ENCODE measurements at regions not wholly inside any gene's neighbourhood (a gene's known extent, or its start where the extent isn't known, plus 50 kb on each side); places are given as distances from the start of the nearest gene placed in this dataset.

DNA sequence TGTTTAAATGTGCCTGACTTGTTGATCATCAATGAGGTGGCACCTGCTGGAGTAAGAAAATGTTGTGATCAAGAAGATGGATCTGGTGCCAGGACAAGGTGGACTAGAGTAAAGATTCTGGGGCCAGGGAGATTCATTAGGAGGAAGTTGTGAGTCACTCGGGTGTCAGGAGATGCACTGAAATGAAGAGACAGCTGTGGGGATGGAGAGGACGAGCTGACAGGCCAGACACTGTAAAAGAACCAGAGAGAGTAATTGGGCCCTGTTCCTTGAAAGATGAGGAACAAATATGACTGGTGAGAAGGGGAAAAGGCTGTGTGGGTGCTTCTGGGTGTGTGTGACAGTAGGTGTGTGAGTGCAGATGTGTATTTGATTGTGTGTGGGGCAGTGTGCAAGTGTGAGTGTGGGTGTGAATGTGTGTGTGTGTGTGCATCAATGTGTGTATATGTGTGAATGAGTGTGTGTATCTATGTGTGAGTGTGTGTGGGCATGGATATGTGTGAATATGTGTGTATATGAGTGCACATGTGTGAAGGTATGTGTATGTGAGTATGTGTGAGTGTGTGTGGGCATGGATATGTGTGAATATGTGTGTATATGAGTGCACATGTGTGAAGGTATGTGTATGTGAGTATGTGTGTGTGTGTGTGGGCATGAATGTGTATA lies 260.5 kb downstream of the RFC3 start:
- H3K4me1 ChIP-seq (ENCODE audit: control insufficient read depth in 2 of 2, insufficient read depth in 2 of 2, low read length in 2 of 2) = no peaks in the 10 kb centered on the region
- H3K36me3 ChIP-seq (ENCODE audit: control insufficient read depth in 2 of 2, insufficient read depth in 2 of 2, low read length in 2 of 2) = no peaks in the 10 kb centered on the region
- H3K9ac ChIP-seq (ENCODE audit: low read depth in 1 of 2, low read length in 2 of 2) = no peak overlapping the region
- no peaks in the 10 kb centered on the region for H3K9me3 ChIP-seq (ENCODE audit: control insufficient read depth in 2 of 2, low read length in 2 of 2)
- H3K27ac ChIP-seq (ENCODE audit: low read depth in 2 of 2, low read length in 2 of 2) = no peak overlapping the region
- no peak overlapping the region for H3K4me3 ChIP-seq (ENCODE audit: low read length in 2 of 2)
- no peaks in the 10 kb centered on the region for H3K27me3 ChIP-seq (ENCODE audit: control insufficient read depth in 2 of 2, insufficient read depth in 2 of 2, low read length in 2 of 2)

DNA sequence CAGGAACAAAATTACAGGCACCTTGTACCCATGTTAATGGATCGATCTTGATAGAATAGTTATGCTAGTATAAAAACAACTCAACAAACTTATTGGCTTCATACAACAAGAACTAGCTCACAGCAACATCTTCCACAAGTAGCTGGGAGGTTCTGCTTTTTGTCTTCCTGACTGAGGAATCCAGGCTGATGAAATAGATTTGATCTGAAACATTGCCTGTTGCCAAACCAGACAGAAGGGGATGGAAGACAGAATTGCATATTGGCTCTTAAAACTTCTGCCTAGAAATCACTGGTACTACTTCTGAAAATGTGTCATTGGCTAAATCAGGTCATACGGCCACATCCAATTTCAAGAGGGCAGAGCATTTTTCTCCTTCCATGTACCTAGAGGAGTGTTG lies 267.3 kb downstream of the RFC3 start:
- Histone ChIP-seq H3K27ac (ENCODE audit: low read depth in 2 of 2, low read length in 2 of 2) (no peak overlapping the region), H3K9ac (ENCODE audit: low read depth in 1 of 2, low read length in 2 of 2) (no peak overlapping the region), H3K27me3 (ENCODE audit: control insufficient read depth in 2 of 2, insufficient read depth in 2 of 2, low read length in 2 of 2) (no peaks in the 10 kb centered on the region), H3K9me3 (ENCODE audit: control insufficient read depth in 2 of 2, low read length in 2 of 2) (no peaks in the 10 kb centered on the region), H3K4me1 (ENCODE audit: control insufficient read depth in 2 of 2, insufficient read depth in 2 of 2, low read length in 2 of 2) (peaks cover 0 to 7% of the 10 kb centered on the region in 2 donors), H3K36me3 (ENCODE audit: control insufficient read depth in 2 of 2, insufficient read depth in 2 of 2, low read length in 2 of 2) (no peaks in the 10 kb centered on the region), H3K4me3 (ENCODE audit: low read length in 2 of 2) (no peak overlapping the region)

DNA sequence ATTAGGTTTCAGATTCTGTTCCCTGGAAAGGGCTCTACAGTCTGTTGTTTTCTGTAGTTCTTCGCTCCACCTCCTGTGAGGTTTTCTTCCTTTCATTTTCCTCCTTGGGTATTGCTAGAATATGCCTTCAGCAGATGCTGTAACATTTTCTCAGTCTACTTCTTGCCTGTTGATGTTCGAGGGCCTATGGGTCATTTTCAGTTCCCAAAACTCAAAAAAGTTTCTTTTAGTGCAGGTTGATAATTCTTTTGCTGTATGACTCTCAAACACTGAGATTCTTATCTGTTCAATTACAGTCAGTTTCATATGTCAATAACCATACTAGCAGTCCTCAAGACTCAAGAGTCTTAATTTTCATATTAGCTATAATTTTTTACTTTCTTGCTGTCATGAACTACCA lies 268.3 kb downstream of the RFC3 start:
- Histone ChIP-seq H3K9me3 (ENCODE audit: control insufficient read depth in 2 of 2, low read length in 2 of 2) (no peaks in the 10 kb centered on the region), H3K27me3 (ENCODE audit: control insufficient read depth in 2 of 2, insufficient read depth in 2 of 2, low read length in 2 of 2) (no peaks in the 10 kb centered on the region), H3K4me3 (ENCODE audit: low read length in 2 of 2) (no peak overlapping the region), H3K9ac (ENCODE audit: low read depth in 1 of 2, low read length in 2 of 2) (no peak overlapping the region), H3K36me3 (ENCODE audit: control insufficient read depth in 2 of 2, insufficient read depth in 2 of 2, low read length in 2 of 2) (no peaks in the 10 kb centered on the region), H3K27ac (ENCODE audit: low read depth in 2 of 2, low read length in 2 of 2) (no peak overlapping the region), H3K4me1 (ENCODE audit: control insufficient read depth in 2 of 2, insufficient read depth in 2 of 2, low read length in 2 of 2) (peaks cover 0 to 7% of the 10 kb centered on the region in 2 donors)

DNA sequence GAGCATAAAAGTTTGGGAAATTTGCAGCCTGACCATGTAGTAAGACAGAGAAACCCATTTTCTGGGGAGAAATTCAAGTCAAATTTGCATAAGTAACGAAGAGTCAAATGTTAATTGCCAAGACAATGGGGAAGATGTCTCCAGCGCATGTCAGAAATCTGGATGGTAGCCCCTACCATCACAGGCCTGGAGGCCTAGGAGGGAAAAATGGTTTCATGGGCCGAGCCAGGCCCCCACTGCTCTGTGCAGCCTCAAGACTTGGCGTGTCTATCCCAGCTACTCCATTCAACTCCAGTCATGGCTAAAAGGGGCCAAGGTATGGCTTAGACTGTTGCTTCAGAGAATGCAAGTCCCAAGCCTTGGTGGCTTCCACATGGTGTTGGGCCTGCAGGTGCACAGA lies 269.8 kb downstream of the RFC3 start:
- no peak overlapping the region for H3K27ac ChIP-seq (ENCODE audit: low read depth in 2 of 2, low read length in 2 of 2)

DNA sequence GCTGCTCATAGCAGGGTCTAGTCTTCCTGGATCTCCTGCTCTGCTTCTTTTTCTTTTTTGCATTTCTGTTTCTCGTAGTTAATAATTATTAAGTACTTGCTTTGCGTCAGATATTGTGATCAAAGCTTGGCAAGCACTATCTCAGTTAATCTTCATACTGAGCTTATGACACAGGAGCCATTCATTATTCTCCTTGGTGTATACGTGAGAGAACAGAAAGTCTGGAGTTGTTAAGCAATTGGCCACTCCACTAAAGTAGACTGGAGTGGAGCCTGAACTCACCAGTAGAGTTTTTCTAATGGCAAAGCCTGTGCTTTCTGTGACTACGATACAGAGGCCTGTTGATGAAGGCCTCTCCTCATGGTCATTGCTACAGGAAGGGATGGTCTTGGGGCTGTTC lies 285.9 kb downstream of the RFC3 start:
- Histone ChIP-seq H3K27me3 (ENCODE audit: control insufficient read depth in 2 of 2, insufficient read depth in 2 of 2, low read length in 2 of 2) (no peaks in the 10 kb centered on the region), H3K9me3 (ENCODE audit: control insufficient read depth in 2 of 2, low read length in 2 of 2) (no peaks in the 10 kb centered on the region), H3K4me3 (ENCODE audit: low read length in 2 of 2) (no peak overlapping the region), H3K4me1 (ENCODE audit: control insufficient read depth in 2 of 2, insufficient read depth in 2 of 2, low read length in 2 of 2) (no peaks in the 10 kb centered on the region), H3K36me3 (ENCODE audit: control insufficient read depth in 2 of 2, insufficient read depth in 2 of 2, low read length in 2 of 2) (no peaks in the 10 kb centered on the region), H3K9ac (ENCODE audit: low read depth in 1 of 2, low read length in 2 of 2) (no peak overlapping the region), H3K27ac (ENCODE audit: low read depth in 2 of 2, low read length in 2 of 2) (no peak overlapping the region)

More for the DNA sequence above, 269.8 kb downstream of the RFC3 start:
- H3K4me3 ChIP-seq (ENCODE audit: low read length in 2 of 2) = no peak overlapping the region
- H3K36me3 ChIP-seq (ENCODE audit: control insufficient read depth in 2 of 2, insufficient read depth in 2 of 2, low read length in 2 of 2) = no peaks in the 10 kb centered on the region
- H3K9me3 ChIP-seq (ENCODE audit: control insufficient read depth in 2 of 2, low read length in 2 of 2) = no peaks in the 10 kb centered on the region
- H3K4me1 ChIP-seq (ENCODE audit: control insufficient read depth in 2 of 2, insufficient read depth in 2 of 2, low read length in 2 of 2) = peaks cover 0 to 7% of the 10 kb centered on the region in 2 donors
- no peak overlapping the region for H3K9ac ChIP-seq (ENCODE audit: low read depth in 1 of 2, low read length in 2 of 2)
- H3K27me3 ChIP-seq (ENCODE audit: control insufficient read depth in 2 of 2, insufficient read depth in 2 of 2, low read length in 2 of 2) = no peaks in the 10 kb centered on the region

DNA sequence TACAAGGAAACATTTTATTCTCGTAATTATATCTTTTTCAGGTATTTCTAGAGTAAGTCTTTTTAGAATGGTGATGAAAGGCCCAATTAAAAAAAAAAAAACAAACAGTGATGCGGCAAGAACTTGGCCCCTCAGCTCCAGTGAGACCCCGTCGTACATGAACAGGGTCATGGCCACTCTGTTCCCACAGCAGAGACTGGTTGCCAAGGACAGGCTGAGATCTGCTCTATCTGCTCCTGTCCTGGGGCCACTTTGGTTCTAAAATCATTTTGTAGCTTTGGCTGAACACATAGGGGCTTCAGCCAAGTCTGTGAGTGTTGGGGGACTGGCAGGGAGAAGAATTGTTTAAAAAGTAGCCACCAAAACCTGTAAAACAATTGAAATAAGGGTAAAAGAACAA lies 286.9 kb downstream of the RFC3 start:
- Histone ChIP-seq H3K27me3 (ENCODE audit: control insufficient read depth in 2 of 2, insufficient read depth in 2 of 2, low read length in 2 of 2) (no peaks in the 10 kb centered on the region), H3K36me3 (ENCODE audit: control insufficient read depth in 2 of 2, insufficient read depth in 2 of 2, low read length in 2 of 2) (no peaks in the 10 kb centered on the region), H3K4me3 (ENCODE audit: low read length in 2 of 2) (no peak overlapping the region), H3K9ac (ENCODE audit: low read depth in 1 of 2, low read length in 2 of 2) (no peak overlapping the region), H3K4me1 (ENCODE audit: control insufficient read depth in 2 of 2, insufficient read depth in 2 of 2, low read length in 2 of 2) (no peaks in the 10 kb centered on the region), H3K9me3 (ENCODE audit: control insufficient read depth in 2 of 2, low read length in 2 of 2) (no peaks in the 10 kb centered on the region), H3K27ac (ENCODE audit: low read depth in 2 of 2, low read length in 2 of 2) (no peak overlapping the region)

DNA sequence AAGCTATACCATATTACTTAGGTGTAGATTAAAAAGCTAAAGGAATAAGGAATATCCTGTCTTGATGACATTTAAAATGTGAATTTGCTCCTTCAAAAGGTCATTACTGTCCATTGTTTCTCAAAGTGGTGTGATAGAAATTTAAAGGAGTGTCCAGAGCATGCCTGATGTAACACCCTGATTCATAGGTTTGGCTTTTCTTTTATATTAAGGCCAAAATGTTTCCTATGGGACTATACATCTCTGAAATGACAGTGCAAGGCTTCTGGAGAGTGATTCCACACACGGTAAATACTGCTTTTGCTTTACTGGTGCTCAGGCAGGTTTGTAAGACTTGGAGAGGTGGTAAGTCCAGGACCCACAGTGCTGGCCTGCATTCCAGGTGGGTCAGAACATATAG lies 289.9 kb downstream of the RFC3 start:
- Histone ChIP-seq H3K4me3 (ENCODE audit: low read length in 2 of 2) (no peak overlapping the region), H3K9ac (ENCODE audit: low read depth in 1 of 2, low read length in 2 of 2) (no peak overlapping the region), H3K9me3 (ENCODE audit: control insufficient read depth in 2 of 2, low read length in 2 of 2) (no peaks in the 10 kb centered on the region), H3K4me1 (ENCODE audit: control insufficient read depth in 2 of 2, insufficient read depth in 2 of 2, low read length in 2 of 2) (no peaks in the 10 kb centered on the region), H3K27me3 (ENCODE audit: control insufficient read depth in 2 of 2, insufficient read depth in 2 of 2, low read length in 2 of 2) (no peaks in the 10 kb centered on the region), H3K27ac (ENCODE audit: low read depth in 2 of 2, low read length in 2 of 2) (no peak overlapping the region), H3K36me3 (ENCODE audit: control insufficient read depth in 2 of 2, insufficient read depth in 2 of 2, low read length in 2 of 2) (no peaks in the 10 kb centered on the region)

DNA sequence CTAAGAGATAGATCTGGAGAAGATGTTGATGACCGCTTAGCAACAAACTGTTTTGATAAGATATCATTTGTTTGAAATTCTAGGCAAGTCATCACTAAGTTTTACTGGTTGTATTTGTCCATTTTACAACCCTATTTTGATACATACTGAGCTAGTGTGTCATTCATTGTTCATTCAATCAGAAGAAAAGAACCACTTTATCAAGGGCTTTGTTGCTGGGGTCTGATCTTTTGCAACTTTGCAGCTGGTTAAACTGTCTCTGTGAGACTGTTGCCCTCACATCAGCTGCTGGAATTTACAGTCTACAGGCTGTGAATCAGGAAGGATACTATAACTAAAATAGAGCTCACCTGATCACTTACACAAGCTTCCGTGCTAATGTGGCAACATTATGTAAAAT lies 290.5 kb downstream of the RFC3 start:
- H3K4me1 ChIP-seq (ENCODE audit: control insufficient read depth in 2 of 2, insufficient read depth in 2 of 2, low read length in 2 of 2) = no peaks in the 10 kb centered on the region
- no peak overlapping the region for H3K27ac ChIP-seq (ENCODE audit: low read depth in 2 of 2, low read length in 2 of 2)
- no peaks in the 10 kb centered on the region for H3K9me3 ChIP-seq (ENCODE audit: control insufficient read depth in 2 of 2, low read length in 2 of 2)
- no peaks in the 10 kb centered on the region for H3K27me3 ChIP-seq (ENCODE audit: control insufficient read depth in 2 of 2, insufficient read depth in 2 of 2, low read length in 2 of 2)
- no peak overlapping the region for H3K4me3 ChIP-seq (ENCODE audit: low read length in 2 of 2)
- no peaks in the 10 kb centered on the region for H3K36me3 ChIP-seq (ENCODE audit: control insufficient read depth in 2 of 2, insufficient read depth in 2 of 2, low read length in 2 of 2)
- H3K9ac ChIP-seq (ENCODE audit: low read depth in 1 of 2, low read length in 2 of 2) = no peak overlapping the region

DNA sequence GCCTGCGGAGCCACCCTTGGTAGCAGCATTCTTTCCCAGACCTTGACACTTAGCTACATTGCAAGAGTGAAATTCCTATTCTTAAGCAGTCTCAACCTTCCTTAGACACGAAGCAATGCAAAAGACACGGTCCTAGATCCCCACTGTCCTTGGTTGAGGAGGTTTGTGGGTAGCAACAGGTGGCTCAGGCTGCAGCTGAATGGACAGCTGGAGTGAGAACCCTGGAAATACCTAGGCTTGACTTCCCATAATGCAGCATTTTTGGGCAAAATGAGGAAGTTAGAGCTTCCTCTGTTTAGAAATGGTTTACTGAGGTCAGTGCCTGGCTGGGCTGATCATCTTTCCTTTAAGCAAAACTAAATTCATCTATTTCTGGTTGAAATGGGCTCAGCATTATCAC lies 296.6 kb downstream of the RFC3 start:
- H3K9ac ChIP-seq (ENCODE audit: low read depth in 1 of 2, low read length in 2 of 2) = no peak overlapping the region
- H3K4me3 ChIP-seq (ENCODE audit: low read length in 2 of 2) = no peak overlapping the region
- no peaks in the 10 kb centered on the region for H3K9me3 ChIP-seq (ENCODE audit: control insufficient read depth in 2 of 2, low read length in 2 of 2)
- H3K27ac ChIP-seq (ENCODE audit: low read depth in 2 of 2, low read length in 2 of 2) = no peak overlapping the region
- H3K36me3 ChIP-seq (ENCODE audit: control insufficient read depth in 2 of 2, insufficient read depth in 2 of 2, low read length in 2 of 2) = no peaks in the 10 kb centered on the region
- H3K4me1 ChIP-seq (ENCODE audit: control insufficient read depth in 2 of 2, insufficient read depth in 2 of 2, low read length in 2 of 2) = no peaks in the 10 kb centered on the region
- no peaks in the 10 kb centered on the region for H3K27me3 ChIP-seq (ENCODE audit: control insufficient read depth in 2 of 2, insufficient read depth in 2 of 2, low read length in 2 of 2)

DNA sequence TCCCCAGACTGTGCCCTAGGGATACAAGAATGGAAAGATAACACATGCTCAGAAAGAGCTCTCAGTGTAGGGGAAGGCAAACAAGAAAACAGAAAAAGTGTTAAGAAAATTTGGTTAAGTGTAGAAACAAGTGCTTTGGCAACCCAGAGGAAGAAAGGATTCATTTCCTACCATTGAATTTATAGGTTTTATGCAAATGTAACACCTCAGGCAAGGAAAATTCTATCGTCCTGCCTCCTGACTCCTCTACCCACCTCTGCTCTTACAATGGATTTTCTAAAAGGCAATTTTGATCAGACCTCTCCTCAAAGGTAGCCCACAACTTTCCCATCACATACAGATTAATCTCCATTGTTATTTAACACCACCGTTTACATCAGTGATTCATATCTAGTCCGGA lies 298.7 kb downstream of the RFC3 start:
- Histone ChIP-seq H3K4me3 (ENCODE audit: low read length in 2 of 2) (no peak overlapping the region), H3K27me3 (ENCODE audit: control insufficient read depth in 2 of 2, insufficient read depth in 2 of 2, low read length in 2 of 2) (no peaks in the 10 kb centered on the region), H3K4me1 (ENCODE audit: control insufficient read depth in 2 of 2, insufficient read depth in 2 of 2, low read length in 2 of 2) (no peaks in the 10 kb centered on the region), H3K27ac (ENCODE audit: low read depth in 2 of 2, low read length in 2 of 2) (no peak overlapping the region), H3K9me3 (ENCODE audit: control insufficient read depth in 2 of 2, low read length in 2 of 2) (no peaks in the 10 kb centered on the region), H3K36me3 (ENCODE audit: control insufficient read depth in 2 of 2, insufficient read depth in 2 of 2, low read length in 2 of 2) (no peaks in the 10 kb centered on the region), H3K9ac (ENCODE audit: low read depth in 1 of 2, low read length in 2 of 2) (no peak overlapping the region)

Measured in mucosa of rectum (tissue), 2 donors.